ENCODE measurements at regions not wholly inside any gene's neighbourhood (a gene's known extent, or its start where the extent isn't known, plus 50 kb on each side); places are given as distances from the start of the nearest gene placed in this dataset.

- BruUV-seq (replicated peaks) = no TSS peak
- TF ChIP-seq FOS (IDR thresholded peaks at IDR 0.05; ENCODE audit: borderline replicate concordance, insufficient read depth, low read length) = no peak
- TF ChIP-seq EZH2 (IDR thresholded peaks at IDR 0.05; ENCODE audit: borderline replicate concordance, low read depth, low read length, severe bottlenecking) = no peak
- no peak for TF ChIP-seq JUN (IDR thresholded peaks at IDR 0.05; ENCODE audit: borderline replicate concordance, insufficient read depth, insufficient read length, low read depth)
- TF ChIP-seq POLR2AphosphoS5 (IDR thresholded peaks at IDR 0.05; ENCODE audit: insufficient read depth, low read depth, low read length) = no peak
- no peak for TF ChIP-seq GATA2 (IDR thresholded peaks at IDR 0.05; ENCODE audit: insufficient read depth, insufficient read length, low read depth, low read length)
- no peak for TF ChIP-seq MAX (IDR thresholded peaks at IDR 0.05; ENCODE audit: insufficient read depth, insufficient read length)
- no peak overlapping the region for H3K27ac ChIP-seq (ENCODE audit: insufficient read depth, low read depth, low read length)
- no peaks in the 10 kb centered on the region for H3K79me2 ChIP-seq (ENCODE audit: control insufficient read depth, insufficient read depth, low read length)
- H3K4me1 ChIP-seq (ENCODE audit: control insufficient read depth, extremely low read depth, insufficient read depth, low read length) = no peaks in the 10 kb centered on the region
- H3K9ac ChIP-seq (replicated peaks; ENCODE audit: extremely low read depth, insufficient read depth, low read length) = no peak overlapping the region
- ChIA-PET POLR2A (no interaction called here), CTCF (no interaction called here)
- no peak overlapping the region for H3K4me3 ChIP-seq (replicated peaks in 1 of 3; ENCODE audit: insufficient read depth in 1 of 3, low read depth in 1 of 3, low read length in 3 of 3)
- no peak overlapping the region for H2AFZ ChIP-seq (ENCODE audit: low read depth, low read length)
- H3K4me2 ChIP-seq (ENCODE audit: insufficient read depth, low read length) = no peak overlapping the region
- no peaks in the 10 kb centered on the region for H3K9me1 ChIP-seq (replicated peaks; ENCODE audit: control insufficient read depth, extremely low read depth, insufficient read depth, low read length)
- FAIRE-seq (no peak), DNase-seq (ENCODE audit: low read depth, low spot score) (no peak)
- H3K36me3 ChIP-seq (ENCODE audit: control insufficient read depth in 2 of 2, extremely low read depth in 1 of 2, insufficient read depth in 2 of 2, low read length in 2 of 2) = no peaks in the 10 kb centered on the region
- no peaks in the 10 kb centered on the region for H3K27me3 ChIP-seq (ENCODE audit: control insufficient read depth in 2 of 2, insufficient read depth in 2 of 2, low read length in 2 of 2)
- intact Hi-C loops (cut with micrococcal nuclease) (no loop called here), dilution Hi-C loops (cut with MboI; ENCODE audit: extremely low pct_ligation_motif_present, low sequenced_read_pairs) (no loop called here)
- H4K20me1 ChIP-seq (replicated peaks; ENCODE audit: control insufficient read depth, extremely low read depth, insufficient read depth, low read length) = no peaks in the 10 kb centered on the region
- peaks cover 7% of the 10 kb centered on the region for H3K9me3 ChIP-seq (replicated peaks; ENCODE audit: control insufficient read depth, insufficient read depth, low read length)
Measured at GRCh38 chr14:98298481-98299244, 973.3 kb downstream of the BCL11B start.

- H3K4me1 ChIP-seq (ENCODE audit: control insufficient read depth, extremely low read depth, insufficient read depth, low read length) = no peaks in the 10 kb centered on the region
- no peaks in the 10 kb centered on the region for H3K36me3 ChIP-seq (ENCODE audit: control insufficient read depth in 2 of 2, extremely low read depth in 1 of 2, insufficient read depth in 2 of 2, low read length in 2 of 2)
- no peaks in the 10 kb centered on the region for H3K9me1 ChIP-seq (replicated peaks; ENCODE audit: control insufficient read depth, extremely low read depth, insufficient read depth, low read length)
- POLR2A ChIA-PET = no interaction called here
- peaks cover 3% of the 10 kb centered on the region for H3K9me3 ChIP-seq (replicated peaks; ENCODE audit: control insufficient read depth, insufficient read depth, low read length)
- no peaks in the 10 kb centered on the region for H4K20me1 ChIP-seq (replicated peaks; ENCODE audit: control insufficient read depth, extremely low read depth, insufficient read depth, low read length)
- FAIRE-seq (no peak), DNase-seq (ENCODE audit: low read depth, low spot score) (no peak)
- CTCF ChIA-PET = no interaction called here
- H3K4me3 ChIP-seq (replicated peaks in 1 of 3; ENCODE audit: insufficient read depth in 1 of 3, low read depth in 1 of 3, low read length in 3 of 3) = no peak overlapping the region
- dilution Hi-C loops (cut with MboI; ENCODE audit: extremely low pct_ligation_motif_present, low sequenced_read_pairs) = no loop called here
- H3K4me2 ChIP-seq (ENCODE audit: insufficient read depth, low read length) = no peak overlapping the region
- no TSS peak for BruUV-seq (replicated peaks)
- intact Hi-C loops (cut with micrococcal nuclease) = no loop called here
- TF ChIP-seq POLR2AphosphoS5 (IDR thresholded peaks at IDR 0.05; ENCODE audit: insufficient read depth, low read depth, low read length) (no peak), CTCF (IDR thresholded peaks at IDR 0.05; ENCODE audit: extremely low read depth in 1 of 2, insufficient read depth in 1 of 2, low read depth in 1 of 2, low read length in 2 of 2) (no peak), FOS (IDR thresholded peaks at IDR 0.05; ENCODE audit: borderline replicate concordance, insufficient read depth, low read length) (no peak), GATA2 (IDR thresholded peaks at IDR 0.05; ENCODE audit: insufficient read depth, insufficient read length, low read depth, low read length) (no peak), JUN (IDR thresholded peaks at IDR 0.05; ENCODE audit: borderline replicate concordance, insufficient read depth, insufficient read length, low read depth) (no peak), POLR2A (IDR thresholded peaks at IDR 0.05; ENCODE audit: low read depth, low read length) (no peak), MYC (IDR thresholded peaks at IDR 0.05; ENCODE audit: low read depth, low read length) (no peak), EZH2 (IDR thresholded peaks at IDR 0.05; ENCODE audit: borderline replicate concordance, low read depth, low read length, severe bottlenecking) (no peak), MAX (IDR thresholded peaks at IDR 0.05; ENCODE audit: insufficient read depth, insufficient read length) (no peak)
- no peaks in the 10 kb centered on the region for H3K27me3 ChIP-seq (ENCODE audit: control insufficient read depth in 2 of 2, insufficient read depth in 2 of 2, low read length in 2 of 2)
- H3K27ac ChIP-seq (ENCODE audit: insufficient read depth, low read depth, low read length) = no peak overlapping the region
- H3K79me2 ChIP-seq (ENCODE audit: control insufficient read depth, insufficient read depth, low read length) = no peaks in the 10 kb centered on the region
- H3K9ac ChIP-seq (replicated peaks; ENCODE audit: extremely low read depth, insufficient read depth, low read length) = no peak overlapping the region
- no peak overlapping the region for H2AFZ ChIP-seq (ENCODE audit: low read depth, low read length)
Measured at GRCh38 chr14:98301681-98302080, 970.3 kb downstream of the BCL11B start.
